Hepatocyte (in vitro differentiated cells): ENCODE measurements at regions not wholly inside any gene's neighbourhood (a gene's known extent, or its start where the extent isn't known, plus 50 kb on each side); places are given as distances from the start of the nearest gene placed in this dataset.

Experiments
- EZH2 ChIP-seq: fragments of 200-600 bp; sonication (generic); IDR thresholded peaks from 2 replicates; pipeline ENCODE4 v1.6.1; 2016; ENCODE audit warnings: antibody characterized with exemption, mild to moderate bottlenecking, borderline replicate concordance
- EZH2phosphoT487 ChIP-seq: fragments of 200-600 bp; sonication (generic); IDR thresholded peaks from one replicate; pipeline ENCODE4 v1.6.1; 2018; ENCODE audit warnings: antibody characterized with exemption, mild to moderate bottlenecking, low read depth, moderate library complexity; ENCODE audit not compliant: unreplicated experiment, severe bottlenecking
- TF ChIP-seq, protein P1 (sequence below): fragments of 200-600 bp; sonication (generic); IDR thresholded peaks from 2 replicates; pipeline ENCODE4 v1.5.1; 2016; ENCODE audit warnings: antibody characterized with exemption, mild to moderate bottlenecking; ENCODE audit not compliant: poor library complexity

DNA sequence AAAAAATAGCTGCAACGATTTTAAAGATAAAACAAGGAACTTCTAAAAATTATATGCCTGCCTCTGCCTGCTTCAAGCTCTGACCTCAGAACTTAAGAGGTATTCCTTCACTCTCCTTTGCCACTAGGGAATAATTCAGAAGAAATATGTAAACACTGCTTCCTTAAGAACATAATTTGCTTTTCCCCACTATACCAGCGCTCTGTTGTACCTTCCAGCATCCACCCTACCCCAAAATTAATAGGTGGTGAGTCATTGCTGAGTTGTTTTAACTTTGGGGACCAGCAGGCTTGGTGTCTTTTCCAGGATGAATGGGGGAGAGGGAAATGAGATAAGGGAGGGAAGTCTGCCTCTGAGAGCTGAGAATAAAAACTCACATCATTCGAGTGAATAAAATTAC lies 107.7 kb upstream of the ATXN1 start:
- TF ChIP-seq, protein P1, sequence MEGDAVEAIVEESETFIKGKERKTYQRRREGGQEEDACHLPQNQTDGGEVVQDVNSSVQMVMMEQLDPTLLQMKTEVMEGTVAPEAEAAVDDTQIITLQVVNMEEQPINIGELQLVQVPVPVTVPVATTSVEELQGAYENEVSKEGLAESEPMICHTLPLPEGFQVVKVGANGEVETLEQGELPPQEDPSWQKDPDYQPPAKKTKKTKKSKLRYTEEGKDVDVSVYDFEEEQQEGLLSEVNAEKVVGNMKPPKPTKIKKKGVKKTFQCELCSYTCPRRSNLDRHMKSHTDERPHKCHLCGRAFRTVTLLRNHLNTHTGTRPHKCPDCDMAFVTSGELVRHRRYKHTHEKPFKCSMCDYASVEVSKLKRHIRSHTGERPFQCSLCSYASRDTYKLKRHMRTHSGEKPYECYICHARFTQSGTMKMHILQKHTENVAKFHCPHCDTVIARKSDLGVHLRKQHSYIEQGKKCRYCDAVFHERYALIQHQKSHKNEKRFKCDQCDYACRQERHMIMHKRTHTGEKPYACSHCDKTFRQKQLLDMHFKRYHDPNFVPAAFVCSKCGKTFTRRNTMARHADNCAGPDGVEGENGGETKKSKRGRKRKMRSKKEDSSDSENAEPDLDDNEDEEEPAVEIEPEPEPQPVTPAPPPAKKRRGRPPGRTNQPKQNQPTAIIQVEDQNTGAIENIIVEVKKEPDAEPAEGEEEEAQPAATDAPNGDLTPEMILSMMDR, result no peak
- TF ChIP-seq EZH2, result no peak
- no peak for TF ChIP-seq EZH2phosphoT487
